ENCODE measurements at regions not wholly inside any gene's neighbourhood (a gene's known extent, or its start where the extent isn't known, plus 50 kb on each side); places are given as distances from the start of the nearest gene placed in this dataset.

- TF ChIP-seq HOXB5 (CRISPR knock-in tag; IDR thresholded peaks at IDR 0.05) (no peak), HMGXB4 (CRISPR knock-in tag; IDR thresholded peaks at IDR 0.05; ENCODE audit: borderline replicate concordance) (no peak), CHD4 (IDR thresholded peaks at IDR 0.05; ENCODE audit: borderline replicate concordance) (no peak), CTCF (IDR thresholded peaks at IDR 0.05) (no peak)
Observed at GRCh38 chr20:60136645-60137401, 178.6 kb downstream of the CDH26 start.
